ENCODE measurements at regions not wholly inside any gene's neighbourhood (a gene's known extent, or its start where the extent isn't known, plus 50 kb on each side); places are given as distances from the start of the nearest gene placed in this dataset.
"Not testable (repeated sequence)": the region's sequence is repeated elsewhere in the genome, so short reads cannot be mapped to it uniquely, and the experiment has no call there.

DNA sequence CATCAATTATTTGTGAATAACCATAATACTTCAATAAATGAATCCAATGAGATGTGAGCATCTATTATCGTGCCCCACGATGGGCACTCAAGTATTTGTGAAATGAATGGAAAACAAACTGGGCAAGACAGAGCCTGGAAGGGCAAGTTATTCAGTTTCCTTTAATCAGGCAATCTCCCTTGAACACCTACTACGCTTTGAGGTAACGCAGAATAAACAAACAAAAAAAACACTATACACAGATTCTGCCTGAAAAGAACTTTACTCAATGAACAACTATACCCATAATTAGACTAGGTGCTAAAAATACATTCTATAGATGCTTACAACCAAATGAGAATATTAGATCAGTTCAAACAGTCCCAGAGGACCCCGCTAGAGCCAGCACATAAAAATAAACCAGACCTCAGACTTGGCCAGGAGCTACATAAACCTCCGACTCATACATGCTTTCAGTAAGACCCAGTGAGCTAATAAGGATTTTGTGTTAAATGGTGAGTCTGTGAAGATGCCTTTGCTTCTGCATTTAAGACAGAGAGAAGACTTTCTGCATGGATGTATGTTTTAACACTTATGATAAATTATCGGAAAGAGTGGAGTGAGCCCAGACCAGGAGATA lies 121.3 kb downstream of the MPP7 start:
- Mint-ChIP-seq H3K36me3 (ENCODE audit: insufficient read depth) (peaks cover 8% of the 10 kb centered on the region), H3K9me3 (no peaks in the 10 kb centered on the region), H3K4me3 (no peak overlapping the region), H3K27me3 (no peaks in the 10 kb centered on the region), H3K27ac (ENCODE audit: low read depth) (no peak overlapping the region), H3K4me1 (peaks cover 17% of the 10 kb centered on the region)
- no peak for DNase-seq (ENCODE audit: low spot score in 2 of 2)
- no peak for ATAC-seq (replicated peaks; ENCODE audit: extremely low read depth, poor library complexity, severe bottlenecking)

DNA sequence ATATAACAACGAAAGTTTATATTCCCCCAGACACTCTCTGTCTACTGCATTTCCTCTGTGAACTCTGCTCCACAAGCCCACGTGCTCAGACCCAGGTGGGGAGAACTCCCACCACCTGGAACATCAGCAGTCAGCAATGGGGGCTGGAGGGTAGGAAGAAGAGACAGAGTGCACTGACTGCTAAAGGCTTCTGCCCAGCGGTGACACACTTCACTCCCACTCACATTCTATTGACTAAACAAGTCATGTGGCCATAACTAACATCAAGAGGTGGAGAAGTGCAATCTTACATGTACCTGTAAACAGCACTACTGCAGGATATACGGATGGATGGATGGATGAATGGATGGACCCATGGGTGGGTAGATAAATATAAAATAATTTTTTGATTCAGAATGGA lies 122.2 kb downstream of the MPP7 start:
- no peak overlapping the region for H3K4me3 Mint-ChIP-seq
- peaks cover 8% of the 10 kb centered on the region for H3K36me3 Mint-ChIP-seq (ENCODE audit: insufficient read depth)
- H3K9me3 Mint-ChIP-seq, result no peaks in the 10 kb centered on the region
- no peak overlapping the region for H3K27ac Mint-ChIP-seq (ENCODE audit: low read depth)
- DNase-seq (ENCODE audit: low spot score in 2 of 2) (no peak), ATAC-seq (replicated peaks; ENCODE audit: extremely low read depth, poor library complexity, severe bottlenecking) (no peak)
- H3K4me1 Mint-ChIP-seq, result peaks cover 24% of the 10 kb centered on the region
- no peaks in the 10 kb centered on the region for H3K27me3 Mint-ChIP-seq

DNA sequence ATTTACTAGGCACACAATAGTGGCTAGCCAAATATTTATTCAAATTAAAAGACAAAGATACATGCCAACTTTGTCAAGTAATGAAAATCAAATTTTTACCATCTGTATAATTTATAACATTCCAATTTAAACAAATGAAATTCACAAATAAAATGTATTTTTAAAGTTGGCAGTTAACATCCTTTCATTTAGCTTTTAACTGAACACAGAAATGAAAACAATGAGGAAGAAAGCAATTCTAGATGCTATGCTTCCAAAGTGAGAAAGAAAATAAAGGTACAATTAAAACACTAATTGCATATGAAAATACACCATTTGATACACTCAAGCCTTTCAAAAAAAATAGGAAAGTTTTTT lies 123.1 kb downstream of the MPP7 start:
- Mint-ChIP-seq H3K4me1 (peaks cover 24% of the 10 kb centered on the region), H3K27ac (ENCODE audit: low read depth) (peak overlapping the region; percentile 98), H3K9me3 (no peaks in the 10 kb centered on the region), H3K36me3 (ENCODE audit: insufficient read depth) (peaks cover 8% of the 10 kb centered on the region), H3K27me3 (no peaks in the 10 kb centered on the region), H3K4me3 (peak overlapping the region; percentile 90)
- DNase-seq (ENCODE audit: low spot score in 2 of 2) (no peak), ATAC-seq (replicated peaks; ENCODE audit: extremely low read depth, poor library complexity, severe bottlenecking) (no peak)

- Mint-ChIP-seq H3K27me3 (no peaks in the 10 kb centered on the region), H3K36me3 (ENCODE audit: insufficient read depth) (peaks cover 8% of the 10 kb centered on the region), H3K4me3 (peak overlapping the region; percentile 90), H3K4me1 (peaks cover 24% of the 10 kb centered on the region), H3K27ac (ENCODE audit: low read depth) (peak overlapping the region; percentile 98), H3K9me3 (no peaks in the 10 kb centered on the region)
- ATAC-seq (replicated peaks; ENCODE audit: extremely low read depth, poor library complexity, severe bottlenecking) (peak; percentile 35), DNase-seq (ENCODE audit: low spot score in 2 of 2) (no peak)
These were observed 123.7 kb downstream of the MPP7 start for GRCh38 chr10:28179006-28179742.

DNA sequence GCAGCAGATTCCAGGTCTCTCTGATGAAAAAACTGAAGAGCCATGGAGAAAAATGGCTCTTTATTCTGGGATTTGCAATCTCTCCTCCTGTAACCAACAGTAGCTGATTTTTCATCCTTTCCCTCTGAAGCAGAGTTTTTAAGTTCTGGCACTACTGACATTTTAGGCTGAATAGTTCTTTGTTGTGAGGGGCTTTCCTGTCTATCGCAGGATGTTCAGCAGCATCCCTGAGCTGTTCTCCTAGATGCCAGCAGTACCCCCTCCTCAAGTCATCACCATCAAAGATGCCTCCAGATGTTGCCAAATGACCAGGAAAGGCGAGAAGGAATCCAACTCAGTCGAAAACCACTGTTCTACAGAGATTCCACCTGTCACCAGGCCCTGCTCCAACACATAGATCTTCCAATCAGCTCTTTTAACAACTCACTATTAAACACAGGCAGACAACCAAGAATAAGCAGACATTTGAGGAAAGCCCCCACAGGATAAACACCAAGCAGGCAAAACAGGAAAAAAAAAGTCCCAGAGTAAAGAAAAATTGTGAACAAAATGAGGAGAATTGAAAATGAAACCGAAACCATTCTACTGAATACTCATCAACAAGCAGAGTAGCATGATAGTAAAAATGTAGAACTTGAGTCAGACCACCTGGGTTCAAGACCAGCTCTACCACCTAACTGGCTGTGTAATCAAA lies 124.8 kb downstream of the MPP7 start:
- H3K27me3 Mint-ChIP-seq, result no peaks in the 10 kb centered on the region

DNA sequence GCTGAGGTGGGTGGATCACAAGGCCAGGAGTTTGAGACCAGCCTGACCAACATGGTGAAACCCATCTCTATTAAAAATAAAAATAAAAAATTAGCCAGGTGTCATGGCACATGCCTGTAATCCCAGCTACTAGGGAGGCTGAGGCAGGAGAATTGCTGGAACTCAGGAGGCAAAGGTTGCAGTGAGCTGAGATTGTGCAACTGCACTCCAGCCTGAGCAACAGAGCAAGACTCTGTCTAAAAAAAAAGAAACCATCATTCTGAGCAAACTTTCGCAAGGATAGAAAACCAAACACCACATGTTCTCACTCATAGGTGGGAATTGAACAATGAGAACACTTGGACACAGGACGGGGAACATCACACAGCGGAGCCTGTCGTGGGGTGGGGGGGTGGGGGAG lies 126.4 kb downstream of the MPP7 start:
- not testable (repeated sequence) for DNase-seq (ENCODE audit: low spot score in 2 of 2); H3K4me3 Mint-ChIP-seq; H3K9me3 Mint-ChIP-seq; ATAC-seq (replicated peaks; ENCODE audit: extremely low read depth, poor library complexity, severe bottlenecking); H3K27me3 Mint-ChIP-seq; H3K36me3 Mint-ChIP-seq (ENCODE audit: insufficient read depth)
- peaks cover 30% of the 10 kb centered on the region for H3K4me1 Mint-ChIP-seq
- H3K27ac Mint-ChIP-seq (ENCODE audit: low read depth), result peak overlapping the region; percentile 30

More for the DNA sequence above, 124.8 kb downstream of the MPP7 start:
- H3K4me1 Mint-ChIP-seq, result peaks cover 26% of the 10 kb centered on the region
- ATAC-seq (replicated peaks; ENCODE audit: extremely low read depth, poor library complexity, severe bottlenecking), result peak; percentile 61
- peak overlapping the region; percentile 98 for H3K27ac Mint-ChIP-seq (ENCODE audit: low read depth)
- H3K4me3 Mint-ChIP-seq, result peak overlapping the region; percentile 90
- no peak for DNase-seq (ENCODE audit: low spot score in 2 of 2)
- no peaks in the 10 kb centered on the region for H3K9me3 Mint-ChIP-seq
- H3K36me3 Mint-ChIP-seq (ENCODE audit: insufficient read depth), result peaks cover 8% of the 10 kb centered on the region

- Mint-ChIP-seq H3K4me1 (peaks cover 32% of the 10 kb centered on the region), H3K4me3 (no peak overlapping the region), H3K27me3 (no peaks in the 10 kb centered on the region), H3K36me3 (ENCODE audit: insufficient read depth) (peaks cover 1% of the 10 kb centered on the region), H3K27ac (ENCODE audit: low read depth) (no peak overlapping the region), H3K9me3 (no peaks in the 10 kb centered on the region)
- ATAC-seq (replicated peaks; ENCODE audit: extremely low read depth, poor library complexity, severe bottlenecking) (no peak), DNase-seq (ENCODE audit: low spot score in 2 of 2) (no peak)
These were observed 130.6 kb downstream of the MPP7 start for GRCh38 chr10:28172223-28172610.

GRCh38 chr10:28171468-28172222 lies 131.2 kb downstream of the MPP7 start:
- H3K27ac Mint-ChIP-seq (ENCODE audit: low read depth), result no peak overlapping the region
- peaks cover 1% of the 10 kb centered on the region for H3K36me3 Mint-ChIP-seq (ENCODE audit: insufficient read depth)
- DNase-seq (ENCODE audit: low spot score in 2 of 2), result no peak

DNA sequence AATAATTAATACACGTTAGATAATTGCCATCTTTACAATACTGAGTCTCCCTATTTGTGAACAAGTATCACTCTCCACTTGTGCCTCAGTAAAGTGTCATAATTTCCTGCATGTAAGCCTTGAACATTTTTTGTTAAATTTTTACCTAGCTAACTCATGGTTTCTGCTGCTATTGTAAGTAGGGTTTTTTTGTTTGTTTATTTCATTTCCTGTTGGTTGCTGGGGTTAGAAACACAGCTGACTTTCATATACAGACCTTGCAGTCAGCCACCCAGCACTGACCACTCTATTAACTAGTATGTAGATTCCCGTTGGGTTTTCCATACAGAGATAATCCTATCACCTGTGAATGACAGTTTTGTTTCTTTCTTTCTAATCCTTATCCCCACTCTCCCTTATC lies 133.3 kb downstream of the MPP7 start:
- H3K27me3 Mint-ChIP-seq, result no peaks in the 10 kb centered on the region
- H3K36me3 Mint-ChIP-seq (ENCODE audit: insufficient read depth), result peaks cover 1% of the 10 kb centered on the region
- peaks cover 25% of the 10 kb centered on the region for H3K4me1 Mint-ChIP-seq
- no peak overlapping the region for H3K4me3 Mint-ChIP-seq
- H3K27ac Mint-ChIP-seq (ENCODE audit: low read depth), result no peak overlapping the region
- no peaks in the 10 kb centered on the region for H3K9me3 Mint-ChIP-seq
- DNase-seq (ENCODE audit: low spot score in 2 of 2) (no peak), ATAC-seq (replicated peaks; ENCODE audit: extremely low read depth, poor library complexity, severe bottlenecking) (peak; percentile 56)

More at GRCh38 chr10:28171468-28172222, 131.2 kb downstream of the MPP7 start:
- Mint-ChIP-seq H3K4me1 (peaks cover 32% of the 10 kb centered on the region), H3K9me3 (no peaks in the 10 kb centered on the region), H3K27me3 (no peaks in the 10 kb centered on the region), H3K4me3 (no peak overlapping the region)
- ATAC-seq (replicated peaks; ENCODE audit: extremely low read depth, poor library complexity, severe bottlenecking), result no peak

- DNase-seq (ENCODE audit: low spot score in 2 of 2) (no peak), ATAC-seq (replicated peaks; ENCODE audit: extremely low read depth, poor library complexity, severe bottlenecking) (no peak)
- Mint-ChIP-seq H3K4me3 (no peak overlapping the region), H3K9me3 (no peaks in the 10 kb centered on the region), H3K4me1 (peaks cover 13% of the 10 kb centered on the region), H3K36me3 (ENCODE audit: insufficient read depth) (no peaks in the 10 kb centered on the region), H3K27ac (ENCODE audit: low read depth) (no peak overlapping the region), H3K27me3 (no peaks in the 10 kb centered on the region)
These were observed 141.9 kb downstream of the MPP7 start for GRCh38 chr10:28160866-28161405.

- Mint-ChIP-seq H3K4me3 (no peak overlapping the region), H3K9me3 (no peaks in the 10 kb centered on the region), H3K27ac (ENCODE audit: low read depth) (no peak overlapping the region), H3K4me1 (peaks cover 10% of the 10 kb centered on the region), H3K27me3 (no peaks in the 10 kb centered on the region), H3K36me3 (ENCODE audit: insufficient read depth) (peaks cover 2% of the 10 kb centered on the region)
- no peak for DNase-seq (ENCODE audit: low spot score in 2 of 2)
- no peak for ATAC-seq (replicated peaks; ENCODE audit: extremely low read depth, poor library complexity, severe bottlenecking)
These were observed 145.5 kb downstream of the MPP7 start for GRCh38 chr10:28157379-28157778.

GRCh38 chr10:28155726-28156125 lies 147.1 kb downstream of the MPP7 start:
- Mint-ChIP-seq H3K9me3 (no peaks in the 10 kb centered on the region), H3K4me3 (no peak overlapping the region), H3K27ac (ENCODE audit: low read depth) (no peak overlapping the region), H3K36me3 (ENCODE audit: insufficient read depth) (peaks cover 2% of the 10 kb centered on the region), H3K4me1 (peaks cover 10% of the 10 kb centered on the region), H3K27me3 (no peaks in the 10 kb centered on the region)
- ATAC-seq (replicated peaks; ENCODE audit: extremely low read depth, poor library complexity, severe bottlenecking) (no peak), DNase-seq (ENCODE audit: low spot score in 2 of 2) (no peak)
